Lower lobe of right lung (tissue), 2 donors: ENCODE measurements at regions not wholly inside any gene's neighbourhood (a gene's known extent, or its start where the extent isn't known, plus 50 kb on each side); places are given as distances from the start of the nearest gene placed in this dataset.
A peak's percentile ranks its signal among the peaks of the same experiment; 100 is the strongest.

Experiments used
- ATAC-seq, 2 donors: fragments of 200-7000 bp; cut with Tn5 transposase; one replicate each; pipeline ENCODE4 v1.9.1; 2020 to 2022; ENCODE audit warnings: mild to moderate bottlenecking in 2 of 2, moderate library complexity in 2 of 2
- DNase-seq: peaks from one replicate; pipeline ENCODE4 v3.0.0-alpha.2; 2020
- H3K27ac ChIP-seq: fragments of 200-600 bp; one replicate; pipeline ENCODE4 v1.8.0; 2022
- H3K27me3 ChIP-seq: fragments of 200-600 bp; one replicate; pipeline ENCODE4 v1.8.0; 2022; ENCODE audit warnings: low read depth
- H3K36me3 ChIP-seq: fragments of 200-600 bp; one replicate; pipeline ENCODE4 v1.8.0; 2022; ENCODE audit warnings: mild to moderate bottlenecking
- H3K4me1 ChIP-seq: fragments of 200-600 bp; one replicate; pipeline ENCODE4 v1.8.0; 2022
- H3K4me3 ChIP-seq: fragments of 200-600 bp; one replicate; pipeline ENCODE4 v1.8.0; 2022; ENCODE audit warnings: mild to moderate bottlenecking
- H3K9me3 ChIP-seq: fragments of 200-600 bp; one replicate; pipeline ENCODE4 v1.8.0; 2022
- intact Hi-C: fragments of 100-400 bp; cut with DNase I; formaldehyde crosslinking; loops from one replicate; pipeline ENCODE4 v1.11.0; 2022
- TF ChIP-seq, protein P1 (sequence below): fragments of 200-600 bp; IDR thresholded peaks from one replicate; pipeline ENCODE4 v1.8.0; 2022; ENCODE audit warnings: antibody characterized with exemption, mild to moderate bottlenecking
- donor health status: DM: no; HTN: yes; CAD: no; lungs with severe emphysema.

DNA sequence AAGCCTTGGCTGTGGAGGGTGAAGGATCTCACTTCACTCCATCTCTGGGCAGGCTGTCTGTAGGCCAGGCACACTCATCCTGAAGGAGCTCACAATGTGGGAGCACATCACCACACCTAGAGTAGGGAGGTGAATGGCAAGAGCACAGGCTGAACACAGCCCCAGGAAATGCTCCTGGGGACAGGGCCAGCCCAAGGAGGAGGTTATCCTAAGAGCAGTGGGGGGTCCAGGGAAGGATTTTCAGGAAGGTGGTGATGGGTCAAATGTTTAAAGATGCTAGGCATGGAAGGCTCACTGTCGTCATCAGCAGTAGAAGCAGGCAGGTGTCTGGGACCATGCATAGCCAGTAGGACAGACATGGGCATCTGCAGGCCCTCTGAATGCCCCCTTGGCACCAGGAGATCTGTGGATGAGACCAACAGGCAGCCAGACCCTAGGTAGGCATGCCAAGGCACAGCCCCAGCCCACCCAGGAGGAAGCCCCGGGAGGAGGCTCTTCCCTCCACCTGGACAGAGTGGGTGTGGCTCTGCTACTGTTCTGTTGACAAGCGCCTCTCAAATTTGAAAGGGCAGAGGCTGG, 91.7 kb upstream of the RAB6C start:
- no peak for ATAC-seq
- no peak for DNase-seq
- intact Hi-C loops: no loop called here
- no peak overlapping the region for H3K27ac ChIP-seq
- TF ChIP-seq, protein P1, sequence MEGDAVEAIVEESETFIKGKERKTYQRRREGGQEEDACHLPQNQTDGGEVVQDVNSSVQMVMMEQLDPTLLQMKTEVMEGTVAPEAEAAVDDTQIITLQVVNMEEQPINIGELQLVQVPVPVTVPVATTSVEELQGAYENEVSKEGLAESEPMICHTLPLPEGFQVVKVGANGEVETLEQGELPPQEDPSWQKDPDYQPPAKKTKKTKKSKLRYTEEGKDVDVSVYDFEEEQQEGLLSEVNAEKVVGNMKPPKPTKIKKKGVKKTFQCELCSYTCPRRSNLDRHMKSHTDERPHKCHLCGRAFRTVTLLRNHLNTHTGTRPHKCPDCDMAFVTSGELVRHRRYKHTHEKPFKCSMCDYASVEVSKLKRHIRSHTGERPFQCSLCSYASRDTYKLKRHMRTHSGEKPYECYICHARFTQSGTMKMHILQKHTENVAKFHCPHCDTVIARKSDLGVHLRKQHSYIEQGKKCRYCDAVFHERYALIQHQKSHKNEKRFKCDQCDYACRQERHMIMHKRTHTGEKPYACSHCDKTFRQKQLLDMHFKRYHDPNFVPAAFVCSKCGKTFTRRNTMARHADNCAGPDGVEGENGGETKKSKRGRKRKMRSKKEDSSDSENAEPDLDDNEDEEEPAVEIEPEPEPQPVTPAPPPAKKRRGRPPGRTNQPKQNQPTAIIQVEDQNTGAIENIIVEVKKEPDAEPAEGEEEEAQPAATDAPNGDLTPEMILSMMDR: no peak
- no peaks in the 10 kb centered on the region for H3K9me3 ChIP-seq
- no peaks in the 10 kb centered on the region for H3K4me1 ChIP-seq
- no peak overlapping the region for H3K4me3 ChIP-seq
- no peaks in the 10 kb centered on the region for H3K36me3 ChIP-seq
- H3K27me3 ChIP-seq: peaks cover 7% of the 10 kb centered on the region

- ATAC-seq (no peak), DNase-seq (no peak)
- intact Hi-C loops: no loop called here
- H3K36me3 ChIP-seq: no peaks in the 10 kb centered on the region
- peaks cover 9% of the 10 kb centered on the region for H3K27me3 ChIP-seq
- H3K4me1 ChIP-seq: no peaks in the 10 kb centered on the region
- H3K27ac ChIP-seq: no peak overlapping the region
- no peaks in the 10 kb centered on the region for H3K9me3 ChIP-seq
- no peak overlapping the region for H3K4me3 ChIP-seq
- TF ChIP-seq, protein P1: no peak
These were observed 91.0 kb upstream of the RAB6C start for GRCh38 chr2:129888461-129888860.

DNA sequence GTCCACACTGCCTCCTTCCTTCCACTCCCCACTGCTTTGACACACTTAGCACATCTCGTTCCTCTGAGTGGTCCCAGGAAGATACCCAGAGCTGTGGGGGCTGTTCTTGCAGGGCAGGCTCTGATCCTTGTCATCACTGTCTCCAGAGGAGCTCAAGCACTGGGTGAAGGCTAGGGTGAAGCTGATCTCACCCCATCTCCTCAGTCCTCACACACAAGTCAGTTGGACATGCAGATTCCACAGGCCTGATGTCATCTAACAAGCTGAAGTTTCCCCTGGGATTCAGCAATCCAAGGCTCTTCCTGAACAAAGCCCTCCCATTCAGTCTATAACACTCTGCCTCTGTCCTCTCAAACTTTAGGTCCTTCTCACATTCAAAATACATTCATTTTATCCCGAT, 90.6 kb upstream of the RAB6C start:
- Histone ChIP-seq H3K36me3 (no peaks in the 10 kb centered on the region), H3K9me3 (no peaks in the 10 kb centered on the region), H3K27ac (no peak overlapping the region), H3K27me3 (peaks cover 9% of the 10 kb centered on the region), H3K4me3 (no peak overlapping the region), H3K4me1 (no peaks in the 10 kb centered on the region)
- ATAC-seq (no peak), DNase-seq (no peak)
- intact Hi-C loops: no loop called here
- TF ChIP-seq, protein P1: no peak

DNA sequence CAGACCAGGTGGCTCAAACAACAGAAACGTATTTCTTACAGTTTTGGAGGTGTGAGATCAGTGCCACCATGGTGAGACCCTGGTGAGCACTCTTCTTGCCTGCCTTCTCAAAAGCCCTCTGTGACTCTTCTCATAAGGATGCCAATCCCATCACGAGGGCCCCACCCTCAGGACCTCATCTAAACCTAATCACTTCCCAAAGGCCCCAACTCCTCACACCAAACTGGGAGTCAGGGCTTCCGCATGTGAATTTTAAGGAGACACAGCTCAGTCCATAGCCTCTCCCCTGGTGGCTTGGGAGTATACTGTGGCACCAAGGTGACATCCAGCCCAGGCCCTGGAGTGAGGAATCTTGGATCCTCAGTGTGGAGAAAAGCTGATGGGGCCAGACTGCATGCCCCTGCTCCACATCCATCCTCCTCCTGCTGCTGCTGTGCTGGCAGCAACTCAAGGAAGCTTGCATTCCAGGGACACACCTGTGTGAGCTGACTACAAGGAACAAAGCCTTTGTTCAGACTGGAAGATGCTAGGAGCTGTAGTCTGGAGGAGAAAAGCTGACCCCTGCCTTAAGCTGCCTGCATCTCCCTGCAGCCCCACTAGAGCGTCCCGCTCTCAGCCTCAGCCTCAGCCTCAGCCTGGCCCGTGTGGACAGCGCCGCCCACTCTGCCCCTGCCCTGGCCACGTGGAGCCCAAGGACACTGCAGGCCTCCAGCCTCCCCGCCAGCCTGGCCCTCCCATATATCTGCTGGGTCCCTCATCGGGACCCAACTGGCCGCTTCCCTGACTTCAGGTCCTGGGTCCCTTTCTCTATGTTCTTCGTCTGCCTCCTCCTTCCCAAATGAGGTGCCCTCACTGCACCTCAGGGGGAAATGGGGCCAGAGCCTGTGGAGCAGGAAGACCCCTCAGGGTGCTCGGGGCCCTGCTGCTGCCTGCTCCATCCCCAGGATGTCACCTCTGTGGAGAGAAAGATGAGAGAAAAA, 87.8 kb upstream of the RAB6C start:
- TF ChIP-seq, protein P1: no peak

GRCh38 chr2:129892360-129892759, 87.1 kb upstream of the RAB6C start:
- DNase-seq: no peak
- Histone ChIP-seq H3K27me3 (peaks cover 9% of the 10 kb centered on the region), H3K36me3 (no peaks in the 10 kb centered on the region), H3K4me3 (no peak overlapping the region), H3K9me3 (no peaks in the 10 kb centered on the region), H3K27ac (no peak overlapping the region), H3K4me1 (no peaks in the 10 kb centered on the region)
- intact Hi-C loops: no loop called here
- peak in 1 of 2 donors; percentile 19 for ATAC-seq
- TF ChIP-seq, protein P1: no peak

More for the DNA sequence above, 87.8 kb upstream of the RAB6C start:
- intact Hi-C loops: no loop called here
- peaks cover 9% of the 10 kb centered on the region for H3K27me3 ChIP-seq
- H3K9me3 ChIP-seq: no peaks in the 10 kb centered on the region
- no peak overlapping the region for H3K27ac ChIP-seq
- DNase-seq (no peak), ATAC-seq (no peak)
- H3K4me1 ChIP-seq: no peaks in the 10 kb centered on the region
- H3K4me3 ChIP-seq: no peak overlapping the region
- H3K36me3 ChIP-seq: no peaks in the 10 kb centered on the region
